MM.1S (cell line): ENCODE measurements at regions not wholly inside any gene's neighbourhood (a gene's known extent, or its start where the extent isn't known, plus 50 kb on each side); places are given as distances from the start of the nearest gene placed in this dataset.

Experiments used
- EZH2phosphoT487 ChIP-seq: fragments of 300-600 bp; sonication (generic); IDR thresholded peaks from 2 replicates; pipeline ENCODE4 v1.6.1; 2018; ENCODE audit warnings: antibody characterized with exemption, low read length
- TF ChIP-seq, protein P1 (sequence below): fragments of 300-600 bp; sonication (generic); IDR thresholded peaks from 2 replicates; pipeline ENCODE4 v1.5.1; 2016; ENCODE audit warnings: antibody characterized with exemption, low read length, mixed read lengths

DNA sequence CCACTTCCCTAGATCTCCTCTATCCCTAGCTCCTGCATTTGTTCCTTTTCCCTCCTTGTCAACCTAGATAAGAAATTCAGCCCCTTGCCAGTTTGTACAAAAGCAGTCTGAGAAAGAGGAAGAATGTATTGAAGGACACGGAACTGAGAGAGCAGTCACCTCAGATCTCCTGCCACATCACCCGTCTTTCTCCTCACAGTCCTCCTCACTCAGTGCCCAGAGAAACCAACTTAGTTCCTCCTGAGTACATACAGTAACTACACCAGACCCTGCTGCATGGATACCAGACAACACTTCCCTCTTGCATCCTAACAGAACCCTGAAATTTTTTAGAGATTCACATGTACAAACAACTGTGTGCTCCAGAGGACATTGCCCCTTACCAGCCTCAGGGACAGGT is 563.6 kb upstream of the ADAMTS9 start:
- TF ChIP-seq, protein P1, sequence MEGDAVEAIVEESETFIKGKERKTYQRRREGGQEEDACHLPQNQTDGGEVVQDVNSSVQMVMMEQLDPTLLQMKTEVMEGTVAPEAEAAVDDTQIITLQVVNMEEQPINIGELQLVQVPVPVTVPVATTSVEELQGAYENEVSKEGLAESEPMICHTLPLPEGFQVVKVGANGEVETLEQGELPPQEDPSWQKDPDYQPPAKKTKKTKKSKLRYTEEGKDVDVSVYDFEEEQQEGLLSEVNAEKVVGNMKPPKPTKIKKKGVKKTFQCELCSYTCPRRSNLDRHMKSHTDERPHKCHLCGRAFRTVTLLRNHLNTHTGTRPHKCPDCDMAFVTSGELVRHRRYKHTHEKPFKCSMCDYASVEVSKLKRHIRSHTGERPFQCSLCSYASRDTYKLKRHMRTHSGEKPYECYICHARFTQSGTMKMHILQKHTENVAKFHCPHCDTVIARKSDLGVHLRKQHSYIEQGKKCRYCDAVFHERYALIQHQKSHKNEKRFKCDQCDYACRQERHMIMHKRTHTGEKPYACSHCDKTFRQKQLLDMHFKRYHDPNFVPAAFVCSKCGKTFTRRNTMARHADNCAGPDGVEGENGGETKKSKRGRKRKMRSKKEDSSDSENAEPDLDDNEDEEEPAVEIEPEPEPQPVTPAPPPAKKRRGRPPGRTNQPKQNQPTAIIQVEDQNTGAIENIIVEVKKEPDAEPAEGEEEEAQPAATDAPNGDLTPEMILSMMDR, result no peak
- no peak for TF ChIP-seq EZH2phosphoT487
